ENCODE measurements at regions not wholly inside any gene's neighbourhood (a gene's known extent, or its start where the extent isn't known, plus 50 kb on each side); places are given as distances from the start of the nearest gene placed in this dataset.
A peak's percentile ranks its signal among the peaks of the same experiment; 100 is the strongest.

GRCh38 chr11:45565446-45565988, 99.9 kb downstream of the CHST1 start:
- no peaks in the 10 kb centered on the region for H3K9me3 Mint-ChIP-seq
- no peaks in the 10 kb centered on the region for H3K36me3 Mint-ChIP-seq
- no peak overlapping the region for H3K4me3 Mint-ChIP-seq
- ATAC-seq (ENCODE audit: low read depth in 2 of 2) (no peak), DNase-seq (no peak)
- Histone ChIP-seq H3K36me3 (ENCODE audit: control insufficient read depth, insufficient read depth, low read length) (no peaks in the 10 kb centered on the region), H3K4me3 (ENCODE audit: low read depth, low read length) (no peak overlapping the region), H3K9me3 (ENCODE audit: control insufficient read depth in 2 of 2, low read length in 2 of 2) (no peaks in the 10 kb centered on the region), H3K4me1 (ENCODE audit: control insufficient read depth, insufficient read depth, low read length, poor library complexity, severe bottlenecking) (no peaks in the 10 kb centered on the region), H3K27me3 (ENCODE audit: control insufficient read depth, insufficient read depth, low read length) (no peaks in the 10 kb centered on the region), H3K27ac (ENCODE audit: insufficient read depth, low read length, poor library complexity, severe bottlenecking) (no peak overlapping the region)
- no peaks in the 10 kb centered on the region for H3K4me1 Mint-ChIP-seq
- no peak overlapping the region for H3K27ac Mint-ChIP-seq
- peaks cover 6% of the 10 kb centered on the region for H3K27me3 Mint-ChIP-seq

- H3K27me3 Mint-ChIP-seq, result peaks cover 6% of the 10 kb centered on the region
Observed at GRCh38 chr11:45563810-45564209, 101.6 kb downstream of the CHST1 start.

GRCh38 chr11:45563171-45563570, 102.3 kb downstream of the CHST1 start:
- Histone ChIP-seq H3K9me3 (ENCODE audit: control insufficient read depth in 2 of 2, low read length in 2 of 2) (no peaks in the 10 kb centered on the region), H3K27me3 (ENCODE audit: control insufficient read depth, insufficient read depth, low read length) (no peaks in the 10 kb centered on the region), H3K36me3 (ENCODE audit: control insufficient read depth, insufficient read depth, low read length) (no peaks in the 10 kb centered on the region), H3K4me3 (ENCODE audit: low read depth, low read length) (no peak overlapping the region), H3K27ac (ENCODE audit: insufficient read depth, low read length, poor library complexity, severe bottlenecking) (no peak overlapping the region), H3K4me1 (ENCODE audit: control insufficient read depth, insufficient read depth, low read length, poor library complexity, severe bottlenecking) (no peaks in the 10 kb centered on the region)
- DNase-seq, result no peak
- no peak for ATAC-seq (ENCODE audit: low read depth in 2 of 2)
- Mint-ChIP-seq H3K4me1 (no peaks in the 10 kb centered on the region), H3K4me3 (no peak overlapping the region), H3K27ac (no peak overlapping the region), H3K9me3 (no peaks in the 10 kb centered on the region), H3K27me3 (peaks cover 6% of the 10 kb centered on the region), H3K36me3 (no peaks in the 10 kb centered on the region)

More at GRCh38 chr11:45563810-45564209, 101.6 kb downstream of the CHST1 start:
- Mint-ChIP-seq H3K4me1 (no peaks in the 10 kb centered on the region), H3K36me3 (no peaks in the 10 kb centered on the region), H3K9me3 (no peaks in the 10 kb centered on the region), H3K4me3 (no peak overlapping the region), H3K27ac (no peak overlapping the region)
- Histone ChIP-seq H3K4me1 (ENCODE audit: control insufficient read depth, insufficient read depth, low read length, poor library complexity, severe bottlenecking) (no peaks in the 10 kb centered on the region), H3K27ac (ENCODE audit: insufficient read depth, low read length, poor library complexity, severe bottlenecking) (no peak overlapping the region), H3K9me3 (ENCODE audit: control insufficient read depth in 2 of 2, low read length in 2 of 2) (no peaks in the 10 kb centered on the region), H3K36me3 (ENCODE audit: control insufficient read depth, insufficient read depth, low read length) (no peaks in the 10 kb centered on the region), H3K4me3 (ENCODE audit: low read depth, low read length) (no peak overlapping the region), H3K27me3 (ENCODE audit: control insufficient read depth, insufficient read depth, low read length) (no peaks in the 10 kb centered on the region)
- ATAC-seq (ENCODE audit: low read depth in 2 of 2), result no peak
- DNase-seq, result no peak

GRCh38 chr11:45560913-45561281, 104.5 kb downstream of the CHST1 start:
- H3K27ac ChIP-seq (ENCODE audit: insufficient read depth, low read length, poor library complexity, severe bottlenecking), result no peak overlapping the region
- H3K9me3 Mint-ChIP-seq, result no peaks in the 10 kb centered on the region

GRCh38 chr11:45560155-45560912, 105.1 kb downstream of the CHST1 start:
- Histone ChIP-seq H3K27me3 (ENCODE audit: control insufficient read depth, insufficient read depth, low read length) (no peaks in the 10 kb centered on the region), H3K4me3 (ENCODE audit: low read depth, low read length) (no peak overlapping the region), H3K4me1 (ENCODE audit: control insufficient read depth, insufficient read depth, low read length, poor library complexity, severe bottlenecking) (no peaks in the 10 kb centered on the region), H3K36me3 (ENCODE audit: control insufficient read depth, insufficient read depth, low read length) (no peaks in the 10 kb centered on the region), H3K27ac (ENCODE audit: insufficient read depth, low read length, poor library complexity, severe bottlenecking) (no peak overlapping the region), H3K9me3 (ENCODE audit: control insufficient read depth in 2 of 2, low read length in 2 of 2) (no peaks in the 10 kb centered on the region)
- no peaks in the 10 kb centered on the region for H3K36me3 Mint-ChIP-seq
- ATAC-seq (ENCODE audit: low read depth in 2 of 2) (no peak), DNase-seq (no peak)
- H3K4me3 Mint-ChIP-seq, result no peak overlapping the region
- H3K9me3 Mint-ChIP-seq, result no peaks in the 10 kb centered on the region
- H3K27ac Mint-ChIP-seq, result no peak overlapping the region
- no peaks in the 10 kb centered on the region for H3K4me1 Mint-ChIP-seq
- H3K27me3 Mint-ChIP-seq, result peaks cover 6% of the 10 kb centered on the region

More at GRCh38 chr11:45560913-45561281, 104.5 kb downstream of the CHST1 start:
- H3K9me3 ChIP-seq (ENCODE audit: control insufficient read depth in 2 of 2, low read length in 2 of 2), result no peaks in the 10 kb centered on the region
- Mint-ChIP-seq H3K36me3 (no peaks in the 10 kb centered on the region), H3K27ac (no peak overlapping the region), H3K27me3 (peaks cover 6% of the 10 kb centered on the region), H3K4me1 (no peaks in the 10 kb centered on the region), H3K4me3 (no peak overlapping the region)
- DNase-seq, result no peak
- H3K27me3 ChIP-seq (ENCODE audit: control insufficient read depth, insufficient read depth, low read length), result no peaks in the 10 kb centered on the region
- H3K36me3 ChIP-seq (ENCODE audit: control insufficient read depth, insufficient read depth, low read length), result no peaks in the 10 kb centered on the region
- no peaks in the 10 kb centered on the region for H3K4me1 ChIP-seq (ENCODE audit: control insufficient read depth, insufficient read depth, low read length, poor library complexity, severe bottlenecking)
- no peak for ATAC-seq (ENCODE audit: low read depth in 2 of 2)
- no peak overlapping the region for H3K4me3 ChIP-seq (ENCODE audit: low read depth, low read length)

GRCh38 chr11:45556851-45557707, 108.3 kb downstream of the CHST1 start:
- Mint-ChIP-seq H3K27me3 (peaks cover 2% of the 10 kb centered on the region), H3K4me3 (no peak overlapping the region), H3K27ac (peak overlapping the region in 1 of 3 donors; percentile 20), H3K36me3 (no peaks in the 10 kb centered on the region), H3K9me3 (peaks cover 0 to 2% (median 0%) of the 10 kb centered on the region in 7 donors), H3K4me1 (no peaks in the 10 kb centered on the region)
- Histone ChIP-seq H3K4me3 (ENCODE audit: low read depth, low read length) (no peak overlapping the region), H3K36me3 (ENCODE audit: control insufficient read depth, insufficient read depth, low read length) (no peaks in the 10 kb centered on the region), H3K27me3 (ENCODE audit: control insufficient read depth, insufficient read depth, low read length) (no peaks in the 10 kb centered on the region), H3K27ac (ENCODE audit: insufficient read depth, low read length, poor library complexity, severe bottlenecking) (no peak overlapping the region), H3K9me3 (ENCODE audit: control insufficient read depth in 2 of 2, low read length in 2 of 2) (no peaks in the 10 kb centered on the region), H3K4me1 (ENCODE audit: control insufficient read depth, insufficient read depth, low read length, poor library complexity, severe bottlenecking) (no peaks in the 10 kb centered on the region)
- DNase-seq, result no peak
- ATAC-seq (ENCODE audit: low read depth in 2 of 2), result no peak

GRCh38 chr11:45554230-45554967, 111.0 kb downstream of the CHST1 start:
- H3K9me3 ChIP-seq (ENCODE audit: control insufficient read depth in 2 of 2, low read length in 2 of 2), result no peaks in the 10 kb centered on the region
- ATAC-seq (ENCODE audit: low read depth in 2 of 2) (no peak), DNase-seq (no peak)
- no peak overlapping the region for H3K4me3 Mint-ChIP-seq
- H3K36me3 ChIP-seq (ENCODE audit: control insufficient read depth, insufficient read depth, low read length), result no peaks in the 10 kb centered on the region
- H3K27ac ChIP-seq (ENCODE audit: insufficient read depth, low read length, poor library complexity, severe bottlenecking), result no peak overlapping the region
- H3K27me3 ChIP-seq (ENCODE audit: control insufficient read depth, insufficient read depth, low read length), result no peaks in the 10 kb centered on the region
- no peaks in the 10 kb centered on the region for H3K36me3 Mint-ChIP-seq
- H3K27ac Mint-ChIP-seq, result no peak overlapping the region
- no peak overlapping the region for H3K4me3 ChIP-seq (ENCODE audit: low read depth, low read length)
- H3K4me1 ChIP-seq (ENCODE audit: control insufficient read depth, insufficient read depth, low read length, poor library complexity, severe bottlenecking), result no peaks in the 10 kb centered on the region
- H3K4me1 Mint-ChIP-seq, result no peaks in the 10 kb centered on the region
- H3K9me3 Mint-ChIP-seq, result peaks cover 0 to 2% (median 0%) of the 10 kb centered on the region in 7 donors
- no peaks in the 10 kb centered on the region for H3K27me3 Mint-ChIP-seq
